K562 (cell line): ENCODE measurements at regions not wholly inside any gene's neighbourhood (a gene's known extent, or its start where the extent isn't known, plus 50 kb on each side); places are given as distances from the start of the nearest gene placed in this dataset.

Source experiments
- CHCHD3 ChIP-seq: fragments of 250-450 bp; sonication (Bioruptor Pico); IDR thresholded peaks from 2 replicates; pipeline ENCODE4 v2.1.2; 2022; ENCODE audit warnings: mild to moderate bottlenecking
- CTBP1 ChIP-seq: fragments of 450-650 bp; IDR thresholded peaks from 2 replicates; pipeline ENCODE4 v1.6.1; 2016; ENCODE audit warnings: borderline replicate concordance
- EP300 ChIP-seq: IDR thresholded peaks from 2 replicates; pipeline ENCODE4 v1.6.1; 2012; ENCODE audit warnings: low read length, improper control_type of control experiment
- FOXJ3 ChIP-seq: sonication (generic); formaldehyde crosslinking; IDR thresholded peaks from 2 replicates; pipeline ENCODE4 v1.4.0; 2020; ENCODE audit warnings: mild to moderate bottlenecking, missing genetic modification reagents
- HIVEP1 ChIP-seq: fragments of 250-450 bp; sonication (Bioruptor Pico); IDR thresholded peaks from 2 replicates; pipeline ENCODE4 v1.4.0; 2020; ENCODE audit warnings: mild to moderate bottlenecking
- TCF7 ChIP-seq: sonication (generic); IDR thresholded peaks from 2 replicates; pipeline ENCODE4 v1.6.1; 2016; ENCODE audit warnings: antibody characterized with exemption, borderline replicate concordance
- TF ChIP-seq, protein P1 (sequence below), 2 experiments: IDR thresholded peaks in 1 of 2; conservative IDR thresholded peaks in 1 of 2; 2 replicates each; pipeline ENCODE4 v1.6.1; 2016; ENCODE audit warnings: low read depth in 2 of 2, mild to moderate bottlenecking in 1 of 2, missing compliant biosample characterization in 1 of 2, missing genetic modification characterization in 1 of 2, moderate library complexity in 1 of 2
- TF ChIP-seq, protein P2 (sequence below): sonication (generic); formaldehyde crosslinking; IDR thresholded peaks from 2 replicates; pipeline ENCODE4 v1.8.1; 2022; ENCODE audit warnings: missing genetic modification reagents
- TF ChIP-seq, protein P3 (sequence below), 2 experiments: fragments of 200-800 bp in 1 of 2; sonication (Bioruptor generic) in 1 of 2; sonication (generic) in 1 of 2; formaldehyde crosslinking in 1 of 2; IDR thresholded peaks in 1 of 2; conservative IDR thresholded peaks in 1 of 2; 2 replicates each; pipeline versions ENCODE4 v1.5.0 to v1.6.1; 2016 to 2020; ENCODE audit warnings: missing compliant biosample characterization in 1 of 2, missing genetic modification characterization in 1 of 2, missing genetic modification reagents in 1 of 2
- TF ChIP-seq, protein P4 (sequence below), 3 experiments: IDR thresholded peaks in 2 of 3; conservative IDR thresholded peaks in 1 of 3; 2 replicates each; pipeline ENCODE4 v1.5.1; 2011 to 2012; ENCODE audit warnings: low read length in 3 of 3, mild to moderate bottlenecking in 3 of 3, control low read depth in 2 of 3, improper control_type of control experiment in 1 of 3, inconsistent platforms in 1 of 3, low read depth in 1 of 3, mixed read lengths in 1 of 3, moderate library complexity in 1 of 3; ENCODE audit not compliant: insufficient read depth in 2 of 3
- TF ChIP-seq, protein P5 (sequence below): sonication (generic); formaldehyde crosslinking; IDR thresholded peaks from 2 replicates; pipeline ENCODE4 v1.8.0; 2022; ENCODE audit warnings: missing genetic modification reagents, mild to moderate bottlenecking, borderline replicate concordance

DNA sequence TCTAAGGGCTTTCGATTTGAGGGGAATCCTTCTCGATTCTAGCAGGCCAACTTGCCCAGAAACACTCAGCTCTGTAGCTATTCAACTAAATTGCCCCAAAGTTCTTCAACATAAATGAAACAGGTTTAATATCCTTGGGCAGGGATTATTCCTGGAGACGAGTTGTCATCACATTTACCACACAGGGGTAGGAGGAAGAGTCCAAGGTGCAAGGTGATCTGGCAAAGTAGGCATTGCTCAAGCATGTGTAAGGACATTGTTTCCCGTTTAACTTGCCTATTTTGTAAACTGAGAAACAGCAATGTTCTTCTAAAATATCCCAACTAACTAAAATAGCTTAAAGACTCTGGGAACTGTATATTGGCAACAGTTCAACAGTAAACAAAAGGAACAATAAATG, 814.3 kb downstream of the BCL11A start:
- TF ChIP-seq CTBP1 (no peak), EP300 (no peak), FOXJ3 (CRISPR knock-in tag) (no peak), CHCHD3 (CRISPR knock-in tag) (no peak), HIVEP1 (CRISPR knock-in tag) (no peak), TCF7 (no peak)
- TF ChIP-seq, protein P1, sequence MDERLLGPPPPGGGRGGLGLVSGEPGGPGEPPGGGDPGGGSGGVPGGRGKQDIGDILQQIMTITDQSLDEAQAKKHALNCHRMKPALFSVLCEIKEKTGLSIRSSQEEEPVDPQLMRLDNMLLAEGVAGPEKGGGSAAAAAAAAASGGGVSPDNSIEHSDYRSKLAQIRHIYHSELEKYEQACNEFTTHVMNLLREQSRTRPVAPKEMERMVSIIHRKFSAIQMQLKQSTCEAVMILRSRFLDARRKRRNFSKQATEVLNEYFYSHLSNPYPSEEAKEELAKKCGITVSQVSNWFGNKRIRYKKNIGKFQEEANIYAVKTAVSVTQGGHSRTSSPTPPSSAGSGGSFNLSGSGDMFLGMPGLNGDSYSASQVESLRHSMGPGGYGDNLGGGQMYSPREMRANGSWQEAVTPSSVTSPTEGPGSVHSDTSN (CRISPR knock-in tag; IDR thresholded peaks at IDR 0.05; ENCODE audit: low read depth) = no peak
- TF ChIP-seq, protein P1 (tag; conservative IDR thresholded peaks at IDR 0.05; ENCODE audit: low read depth) = no peak
- TF ChIP-seq, protein P2, sequence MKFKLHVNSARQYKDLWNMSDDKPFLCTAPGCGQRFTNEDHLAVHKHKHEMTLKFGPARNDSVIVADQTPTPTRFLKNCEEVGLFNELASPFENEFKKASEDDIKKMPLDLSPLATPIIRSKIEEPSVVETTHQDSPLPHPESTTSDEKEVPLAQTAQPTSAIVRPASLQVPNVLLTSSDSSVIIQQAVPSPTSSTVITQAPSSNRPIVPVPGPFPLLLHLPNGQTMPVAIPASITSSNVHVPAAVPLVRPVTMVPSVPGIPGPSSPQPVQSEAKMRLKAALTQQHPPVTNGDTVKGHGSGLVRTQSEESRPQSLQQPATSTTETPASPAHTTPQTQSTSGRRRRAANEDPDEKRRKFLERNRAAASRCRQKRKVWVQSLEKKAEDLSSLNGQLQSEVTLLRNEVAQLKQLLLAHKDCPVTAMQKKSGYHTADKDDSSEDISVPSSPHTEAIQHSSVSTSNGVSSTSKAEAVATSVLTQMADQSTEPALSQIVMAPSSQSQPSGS (CRISPR knock-in tag) = no peak
- TF ChIP-seq, protein P3, sequence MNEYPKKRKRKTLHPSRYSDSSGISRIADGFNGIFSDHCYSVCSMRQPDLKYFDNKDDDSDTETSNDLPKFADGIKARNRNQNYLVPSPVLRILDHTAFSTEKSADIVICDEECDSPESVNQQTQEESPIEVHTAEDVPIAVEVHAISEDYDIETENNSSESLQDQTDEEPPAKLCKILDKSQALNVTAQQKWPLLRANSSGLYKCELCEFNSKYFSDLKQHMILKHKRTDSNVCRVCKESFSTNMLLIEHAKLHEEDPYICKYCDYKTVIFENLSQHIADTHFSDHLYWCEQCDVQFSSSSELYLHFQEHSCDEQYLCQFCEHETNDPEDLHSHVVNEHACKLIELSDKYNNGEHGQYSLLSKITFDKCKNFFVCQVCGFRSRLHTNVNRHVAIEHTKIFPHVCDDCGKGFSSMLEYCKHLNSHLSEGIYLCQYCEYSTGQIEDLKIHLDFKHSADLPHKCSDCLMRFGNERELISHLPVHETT (CRISPR knock-in tag; conservative IDR thresholded peaks at IDR 0.05 in 1 of 2, IDR thresholded peaks at IDR 0.05 in 1 of 2) = no peak
- TF ChIP-seq, protein P4, sequence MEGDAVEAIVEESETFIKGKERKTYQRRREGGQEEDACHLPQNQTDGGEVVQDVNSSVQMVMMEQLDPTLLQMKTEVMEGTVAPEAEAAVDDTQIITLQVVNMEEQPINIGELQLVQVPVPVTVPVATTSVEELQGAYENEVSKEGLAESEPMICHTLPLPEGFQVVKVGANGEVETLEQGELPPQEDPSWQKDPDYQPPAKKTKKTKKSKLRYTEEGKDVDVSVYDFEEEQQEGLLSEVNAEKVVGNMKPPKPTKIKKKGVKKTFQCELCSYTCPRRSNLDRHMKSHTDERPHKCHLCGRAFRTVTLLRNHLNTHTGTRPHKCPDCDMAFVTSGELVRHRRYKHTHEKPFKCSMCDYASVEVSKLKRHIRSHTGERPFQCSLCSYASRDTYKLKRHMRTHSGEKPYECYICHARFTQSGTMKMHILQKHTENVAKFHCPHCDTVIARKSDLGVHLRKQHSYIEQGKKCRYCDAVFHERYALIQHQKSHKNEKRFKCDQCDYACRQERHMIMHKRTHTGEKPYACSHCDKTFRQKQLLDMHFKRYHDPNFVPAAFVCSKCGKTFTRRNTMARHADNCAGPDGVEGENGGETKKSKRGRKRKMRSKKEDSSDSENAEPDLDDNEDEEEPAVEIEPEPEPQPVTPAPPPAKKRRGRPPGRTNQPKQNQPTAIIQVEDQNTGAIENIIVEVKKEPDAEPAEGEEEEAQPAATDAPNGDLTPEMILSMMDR (IDR thresholded peaks at IDR 0.05 in 2 of 3, conservative IDR thresholded peaks at IDR 0.05 in 1 of 3; ENCODE audit: insufficient read depth in 2 of 3, low read depth in 1 of 3, low read length in 3 of 3) = no peak
- TF ChIP-seq, protein P5, sequence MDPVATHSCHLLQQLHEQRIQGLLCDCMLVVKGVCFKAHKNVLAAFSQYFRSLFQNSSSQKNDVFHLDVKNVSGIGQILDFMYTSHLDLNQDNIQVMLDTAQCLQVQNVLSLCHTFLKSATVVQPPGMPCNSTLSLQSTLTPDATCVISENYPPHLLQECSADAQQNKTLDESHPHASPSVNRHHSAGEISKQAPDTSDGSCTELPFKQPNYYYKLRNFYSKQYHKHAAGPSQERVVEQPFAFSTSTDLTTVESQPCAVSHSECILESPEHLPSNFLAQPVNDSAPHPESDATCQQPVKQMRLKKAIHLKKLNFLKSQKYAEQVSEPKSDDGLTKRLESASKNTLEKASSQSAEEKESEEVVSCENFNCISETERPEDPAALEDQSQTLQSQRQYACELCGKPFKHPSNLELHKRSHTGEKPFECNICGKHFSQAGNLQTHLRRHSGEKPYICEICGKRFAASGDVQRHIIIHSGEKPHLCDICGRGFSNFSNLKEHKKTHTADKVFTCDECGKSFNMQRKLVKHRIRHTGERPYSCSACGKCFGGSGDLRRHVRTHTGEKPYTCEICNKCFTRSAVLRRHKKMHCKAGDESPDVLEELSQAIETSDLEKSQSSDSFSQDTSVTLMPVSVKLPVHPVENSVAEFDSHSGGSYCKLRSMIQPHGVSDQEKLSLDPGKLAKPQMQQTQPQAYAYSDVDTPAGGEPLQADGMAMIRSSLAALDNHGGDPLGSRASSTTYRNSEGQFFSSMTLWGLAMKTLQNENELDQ (CRISPR knock-in tag) = no peak
